ENCODE measurements at regions not wholly inside any gene's neighbourhood (a gene's known extent, or its start where the extent isn't known, plus 50 kb on each side); places are given as distances from the start of the nearest gene placed in this dataset.
"Not testable (repeated sequence)": the region's sequence is repeated elsewhere in the genome, so short reads cannot be mapped to it uniquely, and the experiment has no call there.

GRCh38 chr7:76709703-76710102 lies 82.6 kb upstream of the POMZP3 start:
- DNase-seq = peak; percentile 0

DNA sequence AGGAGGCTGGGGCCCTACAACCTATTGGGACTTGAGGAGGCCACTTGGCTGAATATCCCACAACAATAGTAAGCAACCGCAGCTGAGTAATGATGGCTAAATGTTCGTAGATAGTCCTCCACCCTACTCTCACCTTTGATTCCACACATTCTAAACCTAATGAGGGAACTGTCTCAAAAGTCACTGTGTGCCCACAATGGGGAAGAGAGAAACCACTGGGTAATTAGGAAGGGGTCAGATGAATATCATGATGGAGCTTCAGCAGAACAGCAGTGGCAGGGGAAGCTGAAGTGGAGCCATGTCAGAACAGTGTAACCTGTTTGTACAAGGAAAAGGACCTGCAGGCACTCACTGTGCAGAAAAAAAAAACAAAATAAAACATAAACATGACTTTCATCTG lies 81.4 kb upstream of the POMZP3 start:
- DNase-seq = not testable (repeated sequence)

DNA sequence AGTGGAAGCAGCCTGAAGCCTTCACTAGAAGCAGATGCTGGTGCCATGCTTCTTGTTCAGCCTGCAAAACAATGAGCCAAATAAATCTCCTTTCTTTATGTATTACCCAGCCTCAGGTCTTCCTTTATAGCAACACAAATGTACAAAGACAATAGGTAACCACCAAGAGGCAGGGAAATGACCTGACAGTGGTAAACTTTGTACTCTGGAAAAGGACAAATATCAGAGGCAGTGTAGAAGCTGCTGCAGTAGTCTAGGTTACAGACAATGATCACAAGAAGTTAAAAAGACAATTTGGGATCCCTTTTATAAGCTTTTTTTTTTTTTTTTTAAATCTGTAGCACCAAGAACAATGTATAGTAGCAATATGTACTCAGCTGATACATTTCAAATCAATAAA lies 76.7 kb upstream of the POMZP3 start:
- not testable (repeated sequence) for DNase-seq

GRCh38 chr7:76686277-76686676 lies 59.2 kb upstream of the POMZP3 start:
- DNase-seq = not testable (repeated sequence)

DNA sequence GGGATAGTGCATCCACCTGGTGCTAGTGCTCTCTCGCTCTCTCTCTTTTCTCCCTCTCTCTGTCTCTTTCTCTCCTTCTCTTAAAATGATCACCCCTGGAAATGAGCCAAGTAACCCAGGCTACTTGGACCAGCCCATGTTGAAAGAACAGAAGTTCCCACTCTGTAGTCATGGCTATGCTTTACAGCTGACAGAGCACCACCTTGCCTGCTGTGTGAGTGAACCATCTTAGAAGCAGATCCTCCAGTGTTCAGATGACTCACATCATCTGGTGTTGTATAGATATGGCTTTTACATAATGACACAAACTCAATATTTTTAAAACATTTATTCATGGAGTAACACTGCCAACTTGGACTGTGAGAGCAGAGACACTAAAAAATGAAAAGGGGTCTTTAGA lies 57.7 kb upstream of the POMZP3 start:
- DNase-seq = peak; percentile 0

DNA sequence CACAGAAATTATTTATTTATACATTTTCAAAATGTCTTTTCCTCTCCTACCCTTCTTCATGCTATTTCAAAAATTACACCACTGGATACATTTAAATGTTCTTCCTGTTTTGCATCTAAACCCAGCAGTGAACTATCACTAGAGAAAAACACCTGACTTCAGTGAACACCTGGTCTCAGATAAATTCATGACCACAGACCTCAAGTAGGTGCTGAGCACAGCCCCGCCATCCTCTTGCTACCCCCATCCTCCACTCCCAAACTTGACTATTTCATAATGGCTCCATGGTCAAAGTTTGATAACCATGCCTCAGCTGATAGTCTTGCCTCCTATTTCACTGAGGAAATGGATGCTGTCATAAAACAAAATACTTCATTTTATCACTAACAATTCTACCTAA lies 56.6 kb upstream of the POMZP3 start:
- DNase-seq = not testable (repeated sequence)

GRCh38 chr7:76681810-76682209 lies 54.7 kb upstream of the POMZP3 start:
- not testable (repeated sequence) for DNase-seq

DNA sequence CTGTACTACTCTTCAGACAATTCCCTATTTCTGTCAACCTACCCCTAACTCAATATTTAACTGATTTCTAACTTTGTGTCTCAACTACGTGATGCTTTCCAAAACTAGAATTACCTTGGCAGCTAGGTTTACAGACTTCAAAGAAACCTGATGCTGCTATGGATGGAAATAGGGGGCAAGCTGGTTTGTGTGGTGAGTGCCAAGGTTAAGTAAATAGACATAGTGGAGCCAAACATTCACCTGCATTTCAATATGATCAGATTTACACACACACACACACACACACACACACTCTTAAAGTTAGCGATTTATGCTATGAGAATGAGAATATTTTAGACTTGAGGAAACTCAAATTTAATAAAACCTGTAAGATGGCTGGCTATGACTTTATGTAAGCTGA lies 52.1 kb upstream of the POMZP3 start:
- not testable (repeated sequence) for DNase-seq

GRCh38 chr7:76678500-76678899 lies 51.4 kb upstream of the POMZP3 start:
- not testable (repeated sequence) for DNase-seq

GRCh38 chr7:76676890-76677289 lies 49.8 kb upstream of the POMZP3 start:
- DNase-seq = not testable (repeated sequence)
